ENCODE measurements at regions not wholly inside any gene's neighbourhood (a gene's known extent, or its start where the extent isn't known, plus 50 kb on each side); places are given as distances from the start of the nearest gene placed in this dataset.

- H3K27me3 ChIP-seq (ENCODE audit: insufficient read depth, low read depth, low read length): no peaks in the 10 kb centered on the region
- H3K27ac ChIP-seq (ENCODE audit: low read length): no peak overlapping the region
These were observed 698.2 kb downstream of the COL12A1 start for GRCh38 chr6:74507649-74508048.

GRCh38 chr6:74505391-74505790, 700.5 kb downstream of the COL12A1 start:
- Histone ChIP-seq H3K27ac (ENCODE audit: low read length) (no peak overlapping the region), H3F3A (ENCODE audit: insufficient read depth, low read length, poor library complexity, severe bottlenecking) (no peaks in the 10 kb centered on the region), H3K36me3 (ENCODE audit: insufficient read depth, low read length) (no peaks in the 10 kb centered on the region), H3K9me3 (ENCODE audit: low read length) (no peaks in the 10 kb centered on the region), H3K4me3 (ENCODE audit: low read length) (no peak overlapping the region), H2AFZ (ENCODE audit: low read depth, low read length) (no peak overlapping the region), H3K27me3 (ENCODE audit: insufficient read depth, low read depth, low read length) (no peaks in the 10 kb centered on the region), H3K9me2 (ENCODE audit: insufficient read depth, low read length) (no peaks in the 10 kb centered on the region), H3K4me2 (ENCODE audit: low read length) (no peak overlapping the region), H3K9ac (ENCODE audit: low read length) (no peak overlapping the region), H4K20me1 (ENCODE audit: insufficient read depth) (no peaks in the 10 kb centered on the region), H3K79me2 (replicated peaks; ENCODE audit: insufficient read depth, low read length) (no peaks in the 10 kb centered on the region)
- TF ChIP-seq EP300 (conservative IDR thresholded peaks at IDR 0.05; ENCODE audit: poor library complexity, severe bottlenecking) (no peak), CTCF (IDR thresholded peaks at IDR 0.05; ENCODE audit: poor library complexity, severe bottlenecking) (no peak), REST (IDR thresholded peaks at IDR 0.05; ENCODE audit: borderline replicate concordance) (no peak), EZH2 (IDR thresholded peaks at IDR 0.05; ENCODE audit: borderline replicate concordance, insufficient read depth, low read length, poor library complexity, severe bottlenecking) (no peak), POLR2AphosphoS5 (IDR thresholded peaks at IDR 0.05) (no peak), RAD21 (conservative IDR thresholded peaks at IDR 0.05) (no peak)

More at GRCh38 chr6:74507649-74508048, 698.2 kb downstream of the COL12A1 start:
- no peaks in the 10 kb centered on the region for H3K79me2 ChIP-seq (replicated peaks; ENCODE audit: insufficient read depth, low read length)
- H3F3A ChIP-seq (ENCODE audit: insufficient read depth, low read length, poor library complexity, severe bottlenecking): no peaks in the 10 kb centered on the region
- no peaks in the 10 kb centered on the region for H3K9me3 ChIP-seq (ENCODE audit: low read length)
- no peak overlapping the region for H3K9ac ChIP-seq (ENCODE audit: low read length)
- TF ChIP-seq MXI1 (conservative IDR thresholded peaks at IDR 0.05; ENCODE audit: poor library complexity, severe bottlenecking) (no peak), EP300 (conservative IDR thresholded peaks at IDR 0.05; ENCODE audit: poor library complexity, severe bottlenecking) (no peak), CTCF (IDR thresholded peaks at IDR 0.05; ENCODE audit: poor library complexity, severe bottlenecking) (no peak), POLR2AphosphoS5 (IDR thresholded peaks at IDR 0.05) (no peak), EZH2 (IDR thresholded peaks at IDR 0.05; ENCODE audit: borderline replicate concordance, insufficient read depth, low read length, poor library complexity, severe bottlenecking) (no peak), TAF1 (IDR thresholded peaks at IDR 0.05; ENCODE audit: low read depth) (no peak), REST (IDR thresholded peaks at IDR 0.05; ENCODE audit: borderline replicate concordance) (no peak), RAD21 (conservative IDR thresholded peaks at IDR 0.05) (no peak), SMC3 (conservative IDR thresholded peaks at IDR 0.05; ENCODE audit: poor library complexity) (no peak)
- no peaks in the 10 kb centered on the region for H3K36me3 ChIP-seq (ENCODE audit: insufficient read depth, low read length)
- no peak overlapping the region for H3K4me2 ChIP-seq (ENCODE audit: low read length)
- no peak overlapping the region for H3K4me3 ChIP-seq (ENCODE audit: low read length)
- H2AFZ ChIP-seq (ENCODE audit: low read depth, low read length): no peak overlapping the region
- H3K9me2 ChIP-seq (ENCODE audit: insufficient read depth, low read length): no peaks in the 10 kb centered on the region
- H4K20me1 ChIP-seq (ENCODE audit: insufficient read depth): no peaks in the 10 kb centered on the region

Measured in neural cell (in vitro differentiated cells).